ENCODE measurements at regions not wholly inside any gene's neighbourhood (a gene's known extent, or its start where the extent isn't known, plus 50 kb on each side); places are given as distances from the start of the nearest gene placed in this dataset.
"Not testable (repeated sequence)": the region's sequence is repeated elsewhere in the genome, so short reads cannot be mapped to it uniquely, and the experiment has no call there.

DNA sequence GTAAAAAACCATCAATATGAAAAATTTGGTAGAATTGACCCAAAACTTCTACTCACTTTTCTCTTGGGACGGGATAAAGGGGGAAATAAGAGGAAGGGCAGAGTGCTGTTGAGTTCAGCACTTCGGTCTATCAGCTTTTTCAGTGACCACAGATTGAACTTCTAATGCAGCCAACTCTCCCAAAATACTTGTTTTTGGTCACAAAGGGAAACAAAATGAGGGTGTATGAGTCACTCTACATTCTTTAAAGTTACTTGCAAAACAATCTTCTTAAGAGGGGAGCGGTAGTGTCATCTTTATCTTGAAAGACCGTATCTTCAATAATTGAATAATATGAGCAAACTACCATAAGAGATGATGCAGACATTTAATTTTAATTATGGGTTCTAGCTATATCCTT, 661.3 kb downstream of the CD109 start:
- no peak for DNase-seq

DNA sequence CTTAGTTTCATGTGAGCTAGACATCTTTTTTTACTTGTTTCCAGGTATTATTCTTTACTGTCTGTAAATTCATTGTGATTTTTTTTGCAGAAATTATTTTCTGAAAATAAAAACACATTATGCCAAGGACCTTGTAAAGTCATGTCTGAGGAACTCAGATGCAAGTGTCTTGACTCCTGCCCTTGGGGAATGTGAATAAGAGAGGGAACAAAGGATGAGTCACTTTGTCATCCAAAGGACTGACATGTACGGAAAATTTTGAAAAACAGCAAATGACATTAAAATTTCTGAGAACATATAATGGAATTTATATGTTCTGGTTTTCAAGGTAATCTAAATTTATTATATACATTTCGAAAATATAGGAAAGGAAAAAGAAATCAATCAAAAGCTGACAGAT, 660.4 kb downstream of the CD109 start:
- DNase-seq, result no peak

DNA sequence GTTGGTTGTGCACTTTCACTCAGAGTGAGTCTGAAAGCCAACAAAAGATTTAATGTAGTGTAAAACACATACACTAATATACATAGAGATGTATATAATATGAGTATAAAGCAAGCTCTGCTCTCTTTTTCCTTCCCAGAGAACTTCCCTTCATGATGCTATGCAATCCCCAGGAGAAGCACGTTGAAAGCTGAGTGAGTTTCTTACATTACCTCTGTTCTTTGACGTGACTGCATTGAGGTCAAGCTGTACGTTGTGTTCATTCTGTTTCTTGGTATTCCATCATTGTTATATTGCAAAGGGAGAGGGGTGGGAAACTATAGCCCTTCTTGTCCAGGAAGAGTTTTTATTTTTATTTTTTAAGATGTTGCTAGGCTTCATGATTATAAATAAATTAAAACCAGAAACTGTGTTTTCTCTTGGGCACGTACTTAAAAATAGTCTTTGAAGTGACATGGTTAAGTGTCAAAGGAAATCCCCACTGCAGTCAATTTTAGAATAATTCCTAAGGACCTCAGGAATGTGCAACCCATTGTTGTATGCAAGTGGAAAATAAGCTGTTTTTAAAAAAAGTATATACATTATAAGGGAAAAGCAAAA, 651.0 kb downstream of the CD109 start:
- no peak for DNase-seq

DNA sequence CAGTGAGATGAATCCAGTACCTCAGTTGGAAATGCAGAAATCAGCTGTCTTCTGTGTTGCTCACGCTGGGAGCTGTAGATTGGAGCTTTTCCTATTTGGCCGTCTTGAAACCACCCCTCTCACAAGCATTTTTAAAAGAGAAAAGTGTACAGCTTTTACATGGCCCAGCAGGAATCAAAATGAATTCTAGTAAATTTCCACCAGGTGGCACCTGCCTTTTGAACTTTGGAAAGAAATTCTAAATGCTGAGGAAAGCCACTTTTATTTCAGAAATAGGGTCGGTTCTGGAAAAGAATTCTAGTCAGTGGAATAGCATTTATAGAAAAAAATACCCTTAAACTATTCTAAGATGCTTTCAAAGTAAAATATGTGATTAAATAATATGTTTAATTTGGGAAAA, 647.8 kb downstream of the CD109 start:
- DNase-seq, result no peak

DNA sequence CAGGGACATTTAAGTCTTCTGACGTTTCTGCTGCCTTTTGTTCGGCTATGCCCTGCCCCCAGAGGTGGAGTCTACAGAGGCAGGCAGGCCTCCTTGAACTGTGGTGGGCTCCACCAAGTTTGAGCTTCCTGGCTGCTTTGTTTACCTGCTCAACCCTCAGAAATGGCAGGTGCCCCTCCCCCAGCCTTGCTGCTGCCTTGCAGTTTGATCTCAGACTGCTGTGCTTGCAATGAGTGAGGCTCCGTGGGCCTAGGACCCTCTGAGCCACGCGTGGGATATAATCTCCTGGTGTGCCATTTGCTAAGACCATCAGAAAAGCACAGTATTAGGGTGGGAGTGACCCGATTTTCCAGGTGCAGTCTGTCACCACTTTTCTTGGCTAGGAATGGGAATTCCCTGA, 647.3 kb downstream of the CD109 start:
- DNase-seq, result not testable (repeated sequence)

DNA sequence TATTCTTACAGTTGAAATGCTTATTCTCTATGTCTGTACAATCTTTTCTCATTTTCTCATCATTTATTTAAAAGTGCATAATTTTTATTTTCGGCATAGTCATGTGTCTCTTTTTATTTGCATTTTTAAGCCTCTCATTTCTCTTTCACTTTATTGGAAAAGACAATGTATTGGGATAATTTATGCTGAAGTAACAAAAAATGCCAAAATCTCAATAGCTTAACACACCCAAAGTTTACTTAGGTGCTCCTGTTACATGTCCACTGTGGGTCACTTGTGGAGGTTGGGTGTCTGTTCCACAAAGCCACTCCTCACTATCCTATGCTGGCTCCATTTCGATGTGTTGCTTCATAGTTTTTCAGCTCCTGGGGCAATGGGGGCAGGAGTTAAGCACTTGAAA, 638.7 kb downstream of the CD109 start:
- DNase-seq, result no peak

DNA sequence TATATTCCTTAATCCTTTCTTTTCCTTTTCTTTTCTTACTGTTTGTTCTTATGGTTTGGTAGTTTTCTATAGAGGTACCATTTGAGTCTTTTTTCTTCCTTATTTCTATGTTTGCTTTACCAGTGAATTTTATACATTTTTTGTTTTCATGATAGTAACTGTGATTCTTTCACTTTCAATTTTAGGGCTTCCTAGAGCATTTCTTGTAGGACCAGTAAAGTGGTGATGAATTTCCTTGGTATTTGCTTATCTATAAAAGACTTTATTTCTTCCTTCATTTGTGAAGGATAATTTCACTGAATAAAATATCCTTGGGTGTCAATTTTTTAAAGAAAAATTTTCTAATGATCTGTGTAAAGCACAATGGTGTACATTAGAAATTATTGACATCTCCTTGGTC, 637.4 kb downstream of the CD109 start:
- no peak for DNase-seq

DNA sequence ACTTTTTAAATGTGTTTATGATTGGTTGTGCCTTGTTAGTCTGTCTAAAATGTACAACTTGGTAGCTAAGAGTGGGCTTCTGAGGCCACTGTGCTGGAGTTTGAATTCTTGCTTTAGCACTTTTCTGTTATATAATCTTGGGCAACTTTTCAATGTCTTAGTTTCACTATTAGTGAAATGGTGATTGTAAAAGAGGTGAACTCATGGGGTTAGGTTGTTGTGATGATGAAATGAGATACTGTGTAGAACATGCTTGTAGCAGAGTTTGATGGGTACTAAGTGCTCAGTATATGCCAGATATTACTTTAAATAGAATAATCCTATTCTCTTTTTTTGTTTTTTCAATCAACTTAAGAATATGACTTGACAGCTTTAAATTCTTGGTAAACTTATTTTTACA, 624.7 kb downstream of the CD109 start:
- DNase-seq, result no peak

DNA sequence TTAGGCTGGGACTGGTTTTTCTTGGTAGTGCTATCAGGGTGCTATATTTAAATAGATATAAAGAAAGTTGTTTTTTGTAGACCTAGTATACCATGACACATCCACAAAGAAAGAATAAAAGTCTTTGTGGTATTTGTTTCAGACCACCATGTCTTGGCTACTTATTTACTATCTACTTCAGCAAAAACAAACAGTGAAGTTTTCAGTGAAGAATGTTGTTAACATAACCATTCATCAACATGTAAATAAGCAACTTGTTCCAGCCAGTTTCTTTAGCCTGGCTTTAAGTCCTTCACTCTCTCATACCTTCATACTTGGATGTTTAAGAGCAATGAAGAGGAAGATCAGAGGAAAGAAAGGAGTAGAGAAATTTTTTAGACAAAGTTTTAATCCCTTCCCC, 624.1 kb downstream of the CD109 start:
- DNase-seq, result no peak

DNA sequence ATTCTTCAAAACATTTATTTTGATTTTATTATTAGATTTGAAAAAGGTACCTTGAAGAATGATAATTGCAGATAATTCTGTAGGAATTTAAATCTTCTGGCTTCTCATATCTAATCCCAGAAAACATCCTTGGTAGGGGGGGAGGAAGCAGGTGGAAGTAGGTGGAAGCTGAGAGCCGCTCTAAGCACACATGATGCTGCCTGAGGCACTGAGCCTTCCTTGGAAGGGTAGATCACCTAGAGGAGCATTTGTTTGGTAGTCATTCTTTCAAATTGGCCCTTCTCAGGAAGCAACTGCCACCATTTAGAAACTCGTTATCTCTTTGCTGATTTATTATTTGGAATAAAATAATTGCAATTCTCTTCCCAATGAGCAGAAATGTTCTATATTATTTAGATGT, 623.3 kb downstream of the CD109 start:
- no peak for DNase-seq

DNA sequence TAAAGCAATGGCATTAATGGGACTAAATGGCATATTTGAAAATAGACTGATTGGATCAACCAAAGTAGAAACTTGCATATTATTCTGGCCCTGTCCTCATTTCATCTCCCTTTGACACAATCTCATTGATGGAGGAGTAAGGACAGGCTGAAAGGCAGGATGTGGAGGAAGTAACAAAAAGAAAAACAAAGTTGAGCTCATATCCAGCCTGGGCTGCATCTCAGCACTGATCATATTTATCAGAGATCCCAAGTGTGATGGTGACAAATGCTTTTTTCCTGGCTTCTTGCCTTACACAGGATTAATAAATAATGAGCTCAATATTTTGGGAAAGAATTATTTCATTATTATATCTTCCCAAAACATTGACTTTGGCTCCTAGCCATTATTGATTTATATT, 622.7 kb downstream of the CD109 start:
- no peak for DNase-seq

DNA sequence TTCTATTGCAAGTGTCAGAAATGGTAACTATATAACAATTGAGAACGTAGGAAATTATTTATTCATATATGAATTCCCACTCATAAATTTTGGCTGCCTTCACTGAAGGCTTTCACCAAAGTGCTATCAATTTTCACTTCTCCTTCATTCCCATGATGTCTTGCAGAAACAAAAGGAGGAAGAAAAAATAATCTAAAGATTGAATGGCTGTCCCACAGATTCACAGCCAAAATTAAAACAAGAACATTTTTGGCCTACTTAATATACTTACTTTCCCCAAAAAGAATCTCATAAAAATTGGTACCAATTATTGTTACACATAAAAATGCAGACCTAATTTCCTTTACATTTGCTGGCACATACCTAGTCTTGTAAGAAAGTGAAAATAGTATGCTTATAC, 616.1 kb downstream of the CD109 start:
- DNase-seq, result no peak

DNA sequence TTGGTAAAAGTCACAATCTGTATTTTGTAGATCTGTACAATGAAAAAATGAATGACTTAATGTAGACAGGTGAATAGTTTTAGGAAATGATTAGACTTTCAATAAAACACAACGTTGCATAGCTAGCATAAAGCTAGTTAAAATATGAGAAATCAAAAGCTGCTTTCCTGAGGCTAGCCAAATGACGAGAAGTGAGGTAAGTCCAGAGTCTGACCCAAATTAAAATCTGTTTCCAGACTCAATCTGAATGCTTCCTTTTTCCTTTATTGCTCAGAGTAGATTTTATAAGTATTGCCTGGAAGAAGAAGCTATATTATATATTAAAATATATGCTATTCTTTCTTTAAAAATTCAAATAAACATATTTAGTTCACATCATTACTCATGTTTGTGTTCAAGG, 615.4 kb downstream of the CD109 start:
- DNase-seq, result no peak

DNA sequence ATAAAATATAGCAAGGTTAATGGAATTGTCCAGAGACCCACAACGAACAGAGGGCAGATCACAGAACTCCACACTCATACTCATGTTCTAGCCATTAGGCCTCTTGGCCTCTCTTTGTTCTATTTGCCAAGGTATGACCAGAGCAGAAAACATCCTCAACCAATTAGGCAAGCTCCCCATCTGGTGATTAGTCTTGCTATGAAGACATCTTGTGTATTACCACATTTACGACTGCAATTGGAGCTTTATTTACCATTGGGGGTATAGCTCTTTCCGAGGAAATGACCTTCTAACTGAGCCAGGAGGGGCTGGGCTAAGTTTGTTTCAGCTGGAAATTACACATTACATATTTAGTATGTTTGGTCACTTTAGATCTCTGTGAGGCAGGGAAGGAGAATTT, 593.9 kb downstream of the CD109 start:
- no peak for DNase-seq

DNA sequence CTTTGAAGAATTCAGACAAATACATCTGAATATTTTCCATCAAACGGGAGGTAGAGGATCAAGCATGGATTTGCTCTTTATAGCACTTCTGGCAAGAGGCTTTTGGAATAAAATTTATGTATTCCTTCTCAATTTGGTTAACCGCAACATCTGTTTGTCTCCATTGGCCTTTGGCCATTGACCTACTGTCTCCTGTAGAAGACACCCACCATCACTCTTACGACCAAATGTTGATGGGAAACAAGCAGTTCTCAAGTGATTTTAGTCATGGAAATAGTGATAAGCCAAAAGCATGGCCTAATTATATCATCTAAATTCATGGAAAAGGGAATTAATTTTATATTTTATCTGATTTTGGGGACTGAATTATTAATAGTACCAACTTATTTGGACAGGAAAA, 591.9 kb downstream of the CD109 start:
- no peak for DNase-seq

DNA sequence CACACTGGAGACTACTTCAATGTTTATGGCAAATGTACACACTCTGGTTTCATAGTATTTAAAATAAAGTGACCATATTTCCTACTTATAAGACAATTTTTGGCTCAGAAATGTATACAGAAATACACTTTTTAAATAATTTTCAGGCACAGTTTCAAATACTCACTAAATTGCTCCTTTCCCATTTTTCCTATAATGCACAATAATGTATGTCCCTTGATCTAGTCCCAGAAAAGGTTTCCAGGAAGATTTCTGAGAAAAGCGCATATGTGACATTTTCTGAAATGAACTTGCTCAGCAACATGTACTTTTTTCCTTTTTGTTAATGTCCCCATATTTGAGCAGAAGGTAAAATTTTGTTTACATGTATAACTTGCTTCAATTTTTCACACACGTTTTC, 591.4 kb downstream of the CD109 start:
- DNase-seq, result no peak

DNA sequence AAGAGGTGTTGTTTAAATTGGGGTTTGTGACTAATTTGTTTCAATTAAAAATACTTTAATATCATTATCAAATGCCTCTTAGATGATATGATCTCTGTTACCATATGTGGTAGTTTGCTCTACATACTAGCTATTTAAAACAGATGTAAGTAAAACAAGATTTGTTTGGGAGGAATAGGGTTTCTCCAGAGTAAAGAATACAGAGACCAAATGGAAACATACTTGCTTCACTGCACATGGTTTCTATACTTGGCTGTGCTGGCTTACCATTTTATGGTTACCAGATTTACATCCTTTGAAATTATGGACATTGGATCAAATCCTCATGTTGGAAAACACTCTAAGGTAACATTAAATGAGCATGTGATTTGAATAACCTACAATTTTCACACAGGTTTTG, 588.3 kb downstream of the CD109 start:
- DNase-seq, result no peak

DNA sequence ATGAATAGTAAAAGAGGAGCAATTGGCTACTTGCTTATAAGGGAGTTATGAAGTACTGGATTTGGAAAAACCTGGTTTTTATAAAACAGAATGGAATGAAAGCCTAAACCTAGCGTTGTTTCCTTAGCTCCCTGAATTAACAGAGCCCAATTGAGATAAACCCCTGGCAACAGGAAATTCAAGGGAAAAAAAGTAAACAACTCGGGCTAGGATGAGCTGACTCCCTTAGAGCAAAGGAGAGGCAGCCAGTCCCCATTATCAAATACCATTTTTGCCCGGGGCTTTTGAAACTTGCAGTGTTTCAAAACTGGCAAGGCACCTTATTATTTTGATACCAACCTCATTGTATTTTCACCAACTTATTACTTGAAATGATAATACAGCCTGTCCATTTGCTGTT, 587.5 kb downstream of the CD109 start:
- DNase-seq, result no peak

DNA sequence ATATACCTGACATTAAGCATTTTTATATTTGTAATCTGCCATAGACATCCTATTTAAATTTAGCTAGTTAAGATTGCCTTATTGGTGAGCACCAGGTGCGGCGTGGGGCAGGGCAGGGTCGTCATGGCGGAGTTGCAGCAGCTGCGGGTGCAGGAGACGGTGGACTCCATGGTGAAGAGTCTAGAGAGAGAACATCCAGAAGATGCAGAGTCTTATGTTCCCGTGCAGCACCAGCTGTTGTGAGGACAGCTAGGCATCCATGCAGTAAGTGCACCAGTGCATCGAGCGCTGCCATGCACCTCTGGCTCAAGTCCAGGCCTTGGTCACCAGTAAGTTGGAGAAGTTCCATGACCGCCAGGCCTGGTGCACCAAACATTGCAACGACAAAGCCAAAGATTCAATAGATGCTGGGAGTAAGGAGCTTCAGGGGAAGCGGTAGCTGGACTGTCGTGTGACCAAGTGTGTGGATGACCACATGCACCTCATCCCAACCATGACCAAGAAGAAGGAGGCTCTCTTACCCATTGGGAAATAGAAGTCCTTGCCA, 586.2 kb downstream of the CD109 start:
- DNase-seq, result no peak

DNA sequence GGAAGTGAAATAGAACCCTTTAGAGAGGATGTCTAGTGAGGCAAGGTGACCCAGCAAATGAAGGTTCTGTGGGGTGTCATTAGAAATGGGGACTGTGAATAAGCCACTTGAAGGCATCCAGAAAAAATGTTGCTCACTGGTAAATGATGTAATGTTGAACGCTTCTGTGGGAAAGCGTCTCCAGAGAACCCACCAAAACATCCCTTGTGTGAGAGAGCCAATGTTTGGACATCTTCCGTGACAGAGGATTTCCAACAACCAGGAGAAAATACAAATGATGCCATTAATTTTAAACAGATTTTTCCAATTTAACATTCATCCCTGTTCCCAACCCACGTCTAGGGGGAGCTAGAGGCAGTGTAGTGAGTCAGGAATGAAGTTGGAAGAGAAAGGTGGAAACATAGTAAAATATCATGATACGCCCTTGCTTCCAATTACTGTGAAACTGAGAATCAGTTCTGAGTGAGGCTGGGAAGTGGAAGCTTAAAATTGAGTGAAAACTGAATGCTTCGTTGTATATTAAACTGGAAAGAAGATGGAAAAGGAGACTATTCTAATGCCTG, 584.2 kb downstream of the CD109 start:
- DNase-seq, result no peak

DNA sequence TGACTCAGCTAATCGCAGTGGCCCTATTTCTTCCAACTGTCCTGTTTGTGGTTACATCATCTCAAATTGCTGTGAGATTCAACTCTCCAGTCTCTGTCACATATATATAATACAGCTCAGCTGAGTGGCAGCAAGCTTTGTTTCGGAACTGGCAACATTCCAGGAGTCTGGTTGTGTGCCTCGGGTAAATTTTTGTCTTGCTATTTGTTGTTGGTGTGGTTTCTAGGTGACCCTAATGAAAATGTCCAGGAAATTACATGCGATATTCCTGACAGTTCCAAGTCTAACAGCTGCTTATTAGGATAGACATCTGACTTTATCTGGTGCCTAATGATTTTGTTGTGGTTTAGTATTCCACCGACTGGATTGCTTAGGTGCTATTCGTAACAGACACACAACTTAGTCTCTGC, 581.8 kb downstream of the CD109 start:
- no peak for DNase-seq

DNA sequence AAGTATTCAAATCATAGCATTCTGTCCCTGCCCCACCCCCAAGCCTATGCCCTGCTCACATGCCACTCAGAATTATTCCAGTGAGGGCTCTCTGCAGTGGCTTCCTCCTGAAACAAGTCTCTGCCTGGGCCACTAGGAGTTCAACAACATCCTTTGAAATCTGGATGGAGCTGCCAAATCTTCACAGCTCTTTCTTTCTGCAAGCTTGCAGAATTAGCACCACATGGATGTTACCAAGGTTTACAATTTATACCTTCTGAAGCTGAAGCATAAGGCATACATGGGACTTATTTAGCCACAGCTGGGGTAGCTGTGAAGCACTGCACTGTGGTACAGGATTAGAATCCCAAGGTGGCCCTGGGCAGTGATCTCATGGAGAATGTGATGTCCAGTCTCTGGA, 577.5 kb downstream of the CD109 start:
- no peak for DNase-seq

DNA sequence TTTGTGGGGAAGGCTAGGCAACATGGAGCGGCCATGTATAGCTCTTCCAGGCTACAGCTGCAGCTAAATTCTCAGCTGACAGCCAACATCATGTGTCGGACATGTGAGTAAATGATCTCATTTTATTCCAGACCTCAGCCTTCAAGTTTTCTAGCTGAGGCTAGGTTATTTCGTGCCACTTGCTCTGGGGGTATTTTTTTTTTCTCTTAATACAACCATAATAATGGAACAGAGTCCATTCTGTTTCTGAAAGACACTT, 573.5 kb downstream of the CD109 start:
- DNase-seq, result no peak

DNA sequence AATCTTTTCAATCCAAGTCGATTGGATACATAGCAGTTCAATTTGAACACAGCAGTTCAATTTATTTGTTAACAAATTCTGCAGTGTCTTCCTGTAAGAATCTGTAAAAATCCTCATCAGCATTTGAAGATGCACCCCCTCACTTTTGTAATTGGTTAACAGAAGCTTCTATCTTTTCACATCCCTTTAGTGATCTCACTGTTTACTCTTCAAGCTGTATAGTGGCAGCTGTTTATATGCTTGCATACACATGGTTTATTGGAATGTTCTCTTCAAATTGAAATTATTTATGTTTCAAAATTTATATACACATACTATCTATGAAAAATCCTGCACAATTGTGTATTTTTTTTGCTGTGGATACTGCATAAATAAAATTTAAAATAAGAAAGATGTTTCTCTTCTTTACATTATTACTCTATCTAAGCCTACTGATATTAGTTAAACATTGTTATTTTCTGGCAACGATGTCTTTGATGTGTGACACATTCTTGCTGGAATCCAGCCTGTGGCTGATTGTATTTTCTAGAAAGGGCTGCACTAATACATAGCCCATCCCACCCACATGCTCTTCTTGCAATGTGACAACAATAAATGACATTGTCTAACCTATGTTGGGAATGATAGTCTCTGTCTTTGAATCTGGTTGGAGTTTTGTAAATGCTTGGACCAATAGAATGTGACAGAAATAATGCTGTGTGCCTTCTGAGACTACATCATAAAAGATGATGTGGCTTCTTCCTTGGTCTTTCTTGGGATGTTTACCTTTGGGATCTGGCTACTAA, 573.0 kb downstream of the CD109 start:
- DNase-seq, result no peak

DNA sequence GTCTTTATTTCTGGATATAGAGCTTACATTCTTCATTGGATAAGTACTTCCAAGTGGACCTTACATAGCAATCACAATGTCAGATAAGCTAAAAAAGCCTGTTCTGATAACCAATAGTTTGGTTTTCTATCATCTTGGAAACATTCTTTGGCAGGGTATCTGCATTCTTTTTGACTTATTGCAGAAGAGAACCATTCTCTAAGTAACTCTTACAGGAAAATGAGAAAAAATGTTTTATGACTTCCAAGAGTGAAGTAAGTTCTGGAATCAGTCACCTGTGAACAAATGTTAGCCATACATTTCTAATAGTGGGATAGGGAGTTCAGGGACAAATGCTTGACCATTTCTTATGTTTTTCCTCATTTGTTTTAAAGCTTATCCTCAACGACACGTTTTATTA, 564.0 kb downstream of the CD109 start:
- no peak for DNase-seq

Measured in NCI-H510A (cell line).